ENCODE measurements at regions not wholly inside any gene's neighbourhood (a gene's known extent, or its start where the extent isn't known, plus 50 kb on each side); places are given as distances from the start of the nearest gene placed in this dataset.
"Not testable (repeated sequence)": the region's sequence is repeated elsewhere in the genome, so short reads cannot be mapped to it uniquely, and the experiment has no call there.

- ATAC-seq: no peak
These were observed 233.6 kb upstream of the SEMA3E start for GRCh38 chr7:83882551-83882950.

GRCh38 chr7:83879063-83879462 is 230.1 kb upstream of the SEMA3E start:
- no peak for ATAC-seq

GRCh38 chr7:83878614-83879013 is 229.7 kb upstream of the SEMA3E start:
- ATAC-seq: no peak

GRCh38 chr7:83876593-83876992 is 227.7 kb upstream of the SEMA3E start:
- ATAC-seq: no peak

- no peak for ATAC-seq
These were observed 224.5 kb upstream of the SEMA3E start for GRCh38 chr7:83873459-83873858.

- ATAC-seq: no peak
These were observed 223.6 kb upstream of the SEMA3E start for GRCh38 chr7:83872501-83872900.

GRCh38 chr7:83870515-83870914 is 221.6 kb upstream of the SEMA3E start:
- ATAC-seq: no peak

GRCh38 chr7:83866582-83866981 is 217.6 kb upstream of the SEMA3E start:
- no peak for ATAC-seq

- no peak for ATAC-seq
These were observed 215.6 kb upstream of the SEMA3E start for GRCh38 chr7:83864551-83864950.

- ATAC-seq: no peak
These were observed 215.0 kb upstream of the SEMA3E start for GRCh38 chr7:83863906-83864305.

- ATAC-seq: no peak
These were observed 212.9 kb upstream of the SEMA3E start for GRCh38 chr7:83861876-83862275.

- no peak for ATAC-seq
These were observed 210.9 kb upstream of the SEMA3E start for GRCh38 chr7:83859827-83860226.

- ATAC-seq: no peak
These were observed 208.8 kb upstream of the SEMA3E start for GRCh38 chr7:83857691-83858090.

- ATAC-seq: no peak
These were observed 207.2 kb upstream of the SEMA3E start for GRCh38 chr7:83856094-83856493.

GRCh38 chr7:83852136-83852535 is 203.2 kb upstream of the SEMA3E start:
- no peak for ATAC-seq

- no peak for ATAC-seq
These were observed 202.6 kb upstream of the SEMA3E start for GRCh38 chr7:83851551-83851950.

- ATAC-seq: no peak
These were observed 202.0 kb upstream of the SEMA3E start for GRCh38 chr7:83850941-83851340.

- ATAC-seq: no peak
These were observed 201.2 kb upstream of the SEMA3E start for GRCh38 chr7:83850125-83850524.

GRCh38 chr7:83849131-83849530 is 200.2 kb upstream of the SEMA3E start:
- no peak for ATAC-seq

GRCh38 chr7:83842894-83843293 is 194.0 kb upstream of the SEMA3E start:
- ATAC-seq: no peak

- no peak for ATAC-seq
These were observed 188.7 kb upstream of the SEMA3E start for GRCh38 chr7:83837683-83838082.

GRCh38 chr7:83836028-83836427 is 187.1 kb upstream of the SEMA3E start:
- ATAC-seq: no peak

GRCh38 chr7:83835424-83835823 is 186.5 kb upstream of the SEMA3E start:
- ATAC-seq: no peak

- ATAC-seq: not testable (repeated sequence)
These were observed 184.8 kb upstream of the SEMA3E start for GRCh38 chr7:83833721-83834120.

- ATAC-seq: no peak
These were observed 183.1 kb upstream of the SEMA3E start for GRCh38 chr7:83832009-83832408.

- ATAC-seq: no peak
These were observed 178.1 kb upstream of the SEMA3E start for GRCh38 chr7:83827036-83827435.

Data from esophagus mucosa (tissue), 1 donor.